H9 (cell line): ENCODE measurements at regions not wholly inside any gene's neighbourhood (a gene's known extent, or its start where the extent isn't known, plus 50 kb on each side); places are given as distances from the start of the nearest gene placed in this dataset.

Experiments used
- DNase-seq: peaks from one replicate; pipeline ENCODE4 v3.0.0-alpha.2; 2017
- H2AFZ ChIP-seq: one replicate; pipeline ENCODE4 v1.6.1; 2013; ENCODE audit warnings: mild to moderate bottlenecking, low read length, control low read depth, moderate library complexity
- H2AK5ac ChIP-seq: 2 replicates; pipeline ENCODE4 v1.6.1; 2013; ENCODE audit warnings: low read length, control low read depth, mixed read lengths; ENCODE audit not compliant: insufficient read length
- H2BK120ac ChIP-seq: one replicate; pipeline ENCODE4 v1.6.1; 2013; ENCODE audit warnings: low read depth, mild to moderate bottlenecking, low read length, control low read depth, inconsistent platforms; ENCODE audit not compliant: poor library complexity, severe bottlenecking
- H2BK12ac ChIP-seq: 2 replicates; pipeline ENCODE4 v1.6.1; 2013; ENCODE audit warnings: low read length, control low read depth, mixed read lengths, low read depth; ENCODE audit not compliant: insufficient read length
- H2BK15ac ChIP-seq: 2 replicates; pipeline ENCODE4 v1.6.1; 2013; ENCODE audit warnings: low read depth, low read length, control low read depth
- H2BK20ac ChIP-seq: one replicate; pipeline ENCODE4 v1.6.1; 2013; ENCODE audit warnings: low read depth, mild to moderate bottlenecking, low read length, control low read depth, inconsistent platforms; ENCODE audit not compliant: poor library complexity, severe bottlenecking
- H2BK5ac ChIP-seq: 2 replicates; pipeline ENCODE4 v1.6.1; 2013; ENCODE audit warnings: low read length, control low read depth, mixed read lengths; ENCODE audit not compliant: insufficient read length
- H3K14ac ChIP-seq: 2 replicates; pipeline ENCODE4 v1.6.1; 2013; ENCODE audit warnings: low read length, control low read depth; ENCODE audit not compliant: insufficient read depth
- H3K18ac ChIP-seq: 2 replicates; pipeline ENCODE4 v1.6.1; 2013; ENCODE audit warnings: low read depth, mild to moderate bottlenecking, mixed read lengths, low read length, control low read depth; ENCODE audit not compliant: insufficient read length
- H3K23ac ChIP-seq: 2 replicates; pipeline ENCODE4 v1.6.1; 2013; ENCODE audit warnings: low read length, control low read depth, mixed read lengths, low read depth; ENCODE audit not compliant: insufficient read length
- H3K23me2 ChIP-seq: 2 replicates; pipeline ENCODE4 v1.6.1; 2013; ENCODE audit warnings: low read depth, mild to moderate bottlenecking, mixed read lengths, low read length, control low read depth; ENCODE audit not compliant: insufficient read length, poor library complexity, severe bottlenecking
- H3K27ac ChIP-seq: 2 replicates; pipeline ENCODE4 v1.5.1; 2013; ENCODE audit warnings: low read length, control low read depth, mixed read lengths, low read depth; ENCODE audit not compliant: insufficient read length
- H3K27me3 ChIP-seq: 2 replicates; pipeline ENCODE4 v1.6.1; 2013; ENCODE audit warnings: low read length, control low read depth, inconsistent platforms; ENCODE audit not compliant: insufficient read depth
- H3K4ac ChIP-seq: 2 replicates; pipeline ENCODE4 v1.6.1; 2013; ENCODE audit warnings: low read depth, mild to moderate bottlenecking, control low read depth, inconsistent platforms, low read length, moderate library complexity
- H3K4me1 ChIP-seq: 2 replicates; pipeline ENCODE4 v1.6.1; 2013; ENCODE audit warnings: low read length, control low read depth, inconsistent platforms; ENCODE audit not compliant: insufficient read depth
- H3K4me2 ChIP-seq: 2 replicates; pipeline ENCODE4 v1.6.1; 2013; ENCODE audit warnings: low read length, control low read depth, mixed read lengths; ENCODE audit not compliant: insufficient read length, insufficient read depth
- H3K56ac ChIP-seq: 2 replicates; pipeline ENCODE4 v1.6.1; 2013; ENCODE audit warnings: low read depth, mild to moderate bottlenecking, mixed read lengths, low read length, control low read depth; ENCODE audit not compliant: insufficient read length
- H3K79me1 ChIP-seq: 2 replicates; pipeline ENCODE4 v1.6.1; 2013; ENCODE audit warnings: low read depth, mild to moderate bottlenecking, moderate library complexity, low read length, control low read depth, inconsistent platforms; ENCODE audit not compliant: insufficient read depth, poor library complexity, severe bottlenecking
- H3K79me2 ChIP-seq: 2 replicates; pipeline ENCODE4 v1.6.1; 2013; ENCODE audit warnings: low read length, control low read depth, inconsistent platforms; ENCODE audit not compliant: insufficient read depth
- H3K9ac ChIP-seq: 2 replicates; pipeline ENCODE4 v1.6.1; 2013; ENCODE audit warnings: low read length, control low read depth, mixed read lengths; ENCODE audit not compliant: insufficient read length; ENCODE audit errors: extremely low read depth
- H3K9me3 ChIP-seq: one replicate; pipeline ENCODE4 v1.6.1; 2013; ENCODE audit warnings: low read depth, low read length, inconsistent platforms; ENCODE audit not compliant: control insufficient read depth
- H3T11ph ChIP-seq: one replicate; pipeline ENCODE4 v1.6.1; 2013; ENCODE audit warnings: mild to moderate bottlenecking, low read length, control low read depth, inconsistent platforms
- H4K20me1 ChIP-seq: one replicate; pipeline ENCODE4 v1.6.1; 2013; ENCODE audit not compliant: control insufficient read depth, insufficient read length, insufficient read depth
- H4K5ac ChIP-seq: 2 replicates; pipeline ENCODE4 v1.6.1; 2013; ENCODE audit warnings: low read depth, mild to moderate bottlenecking, mixed read lengths, low read length, control low read depth; ENCODE audit not compliant: insufficient read length
- H4K8ac ChIP-seq: replicated peaks from 2 replicates; pipeline ENCODE4 v1.6.1; 2013; ENCODE audit warnings: low read length, control low read depth, mixed read lengths, low read depth; ENCODE audit not compliant: insufficient read length
- H4K91ac ChIP-seq: 2 replicates; pipeline ENCODE4 v1.6.1; 2013; ENCODE audit warnings: low read depth, mild to moderate bottlenecking, moderate library complexity, mixed read lengths, low read length, control low read depth; ENCODE audit not compliant: insufficient read length
- H3K27ac Mint-ChIP-seq, 3 experiments: 2 replicates in 2 of 3; 3 replicates in 1 of 3; pipeline ENCODE4 v1.8.0; 2020 to 2021; ENCODE audit warnings: mixed read lengths in 3 of 3, mild to moderate bottlenecking in 1 of 3, moderate library complexity in 1 of 3
- H3K27me3 Mint-ChIP-seq: 2 replicates; pipeline ENCODE4 v1.8.0; 2021; ENCODE audit warnings: low read depth, mild to moderate bottlenecking, moderate library complexity, mixed read lengths
- H3K36me3 Mint-ChIP-seq, 3 experiments: 2 replicates in 2 of 3; 3 replicates in 1 of 3; pipeline ENCODE4 v1.8.0; 2020 to 2021; ENCODE audit warnings: low read depth in 3 of 3, mixed read lengths in 3 of 3; ENCODE audit not compliant: insufficient read depth in 1 of 3
- H3K4me1 Mint-ChIP-seq, 2 experiments: 2 replicates each; pipeline ENCODE4 v1.8.0; 2020; ENCODE audit warnings: mixed read lengths in 2 of 2
- H3K4me3 Mint-ChIP-seq, 2 experiments: 2 replicates in 1 of 2; 3 replicates in 1 of 2; pipeline ENCODE4 v1.8.0; 2020 to 2021; ENCODE audit warnings: mild to moderate bottlenecking in 2 of 2, mixed read lengths in 2 of 2, moderate library complexity in 1 of 2
- H3K9me3 Mint-ChIP-seq, 2 experiments: 2 replicates in 1 of 2; 3 replicates in 1 of 2; pipeline ENCODE4 v1.8.0; 2020; ENCODE audit warnings: mild to moderate bottlenecking in 2 of 2, mixed read lengths in 2 of 2, moderate library complexity in 1 of 2
- WGBS: extraction: QIAGEN DNeasy Blood & Tissue Kit; methylation state at CpG from one replicate; pipeline ENCODE4 v1.1.7; 2013; ENCODE audit warnings: missing lambda C conversion rate, low lambda C conversion rate, mixed read lengths; ENCODE audit not compliant: insufficient read length; ENCODE audit errors: extremely low coverage; 5-methylcytosine and 5-hydroxymethylcytosine counted together
- TF ChIP-seq, protein P1 (sequence below): fragments of 200-600 bp; sonication (generic); conservative IDR thresholded peaks from 3 replicates; pipeline ENCODE4 v1.8.0; 2021; ENCODE audit warnings: antibody characterized with exemption, mild to moderate bottlenecking

DNA sequence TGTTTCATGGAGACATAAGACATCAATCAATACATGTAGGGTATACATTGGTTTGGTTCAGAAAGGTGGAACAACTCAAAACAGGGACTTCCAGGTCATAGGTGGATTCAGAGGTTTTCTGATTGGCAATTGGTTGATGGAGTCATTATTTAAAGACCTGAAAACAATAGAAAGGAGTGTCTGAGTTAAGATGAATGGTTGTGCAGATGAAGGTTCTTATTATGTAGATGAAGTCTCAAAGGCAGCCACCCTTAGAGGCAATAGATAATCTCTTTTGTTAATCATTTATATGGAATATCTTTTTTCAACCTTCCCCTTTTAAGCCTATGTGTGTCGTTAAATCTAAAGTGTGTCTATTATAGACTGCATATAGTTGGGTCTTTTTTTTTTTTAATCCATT is 67.8 kb upstream of the LYPLAL1 start:
- Histone ChIP-seq H3K27me3 (no peaks in the 10 kb centered on the region; the same call in 1 of the 2 replicates), H3K4me2 (no peak overlapping the region), H3K9ac (no peak overlapping the region), H4K5ac (no peak overlapping the region), H3K79me2 (no peaks in the 10 kb centered on the region), H2BK12ac (no peak overlapping the region), H3K27ac (no peak overlapping the region), H2AK5ac (no peak overlapping the region), H3K79me1 (no peaks in the 10 kb centered on the region), H3K9me3 (no peaks in the 10 kb centered on the region), H4K91ac (no peak overlapping the region), H3K4ac (no peak overlapping the region), H3K4me1 (no peaks in the 10 kb centered on the region), H2BK5ac (no peak overlapping the region), H3K23ac (no peak overlapping the region), H2AFZ (no peak overlapping the region), H4K8ac (no peak overlapping the region), H3K56ac (no peak overlapping the region), H3T11ph (no peak overlapping the region), H3K14ac (no peak overlapping the region), H3K23me2 (no peaks in the 10 kb centered on the region), H2BK120ac (no peak overlapping the region), H2BK20ac (no peak overlapping the region), H4K20me1 (no peaks in the 10 kb centered on the region), H2BK15ac (no peak overlapping the region), H3K18ac (no peak overlapping the region)
- peaks cover 4 to 12% of the 10 kb centered on the region in 2 experiments; a peak in 3 of 4 replicates for H3K4me1 Mint-ChIP-seq
- peaks cover 6 to 10% of the 10 kb centered on the region in 2 experiments; a peak in 4 of 5 replicates for H3K9me3 Mint-ChIP-seq
- peaks cover 1 to 11% (median 5%) of the 10 kb centered on the region in 3 experiments; a peak in 4 of 7 replicates for H3K36me3 Mint-ChIP-seq
- WGBS = no CpG with 5 or more reads among the region's 1 CpG
- DNase-seq = no peak
- H3K27ac Mint-ChIP-seq = no peak overlapping the region
- TF ChIP-seq, protein P1, sequence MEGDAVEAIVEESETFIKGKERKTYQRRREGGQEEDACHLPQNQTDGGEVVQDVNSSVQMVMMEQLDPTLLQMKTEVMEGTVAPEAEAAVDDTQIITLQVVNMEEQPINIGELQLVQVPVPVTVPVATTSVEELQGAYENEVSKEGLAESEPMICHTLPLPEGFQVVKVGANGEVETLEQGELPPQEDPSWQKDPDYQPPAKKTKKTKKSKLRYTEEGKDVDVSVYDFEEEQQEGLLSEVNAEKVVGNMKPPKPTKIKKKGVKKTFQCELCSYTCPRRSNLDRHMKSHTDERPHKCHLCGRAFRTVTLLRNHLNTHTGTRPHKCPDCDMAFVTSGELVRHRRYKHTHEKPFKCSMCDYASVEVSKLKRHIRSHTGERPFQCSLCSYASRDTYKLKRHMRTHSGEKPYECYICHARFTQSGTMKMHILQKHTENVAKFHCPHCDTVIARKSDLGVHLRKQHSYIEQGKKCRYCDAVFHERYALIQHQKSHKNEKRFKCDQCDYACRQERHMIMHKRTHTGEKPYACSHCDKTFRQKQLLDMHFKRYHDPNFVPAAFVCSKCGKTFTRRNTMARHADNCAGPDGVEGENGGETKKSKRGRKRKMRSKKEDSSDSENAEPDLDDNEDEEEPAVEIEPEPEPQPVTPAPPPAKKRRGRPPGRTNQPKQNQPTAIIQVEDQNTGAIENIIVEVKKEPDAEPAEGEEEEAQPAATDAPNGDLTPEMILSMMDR = no peak
- no peaks in the 10 kb centered on the region for H3K27me3 Mint-ChIP-seq
- H3K4me3 Mint-ChIP-seq = no peak overlapping the region
